Midbrain (tissue), 1 donor: ENCODE measurements at regions not wholly inside any gene's neighbourhood (a gene's known extent, or its start where the extent isn't known, plus 50 kb on each side); places are given as distances from the start of the nearest gene placed in this dataset.
"Not testable (repeated sequence)": the region's sequence is repeated elsewhere in the genome, so short reads cannot be mapped to it uniquely, and the experiment has no call there.

ENCODE experiments used
- DNase-seq: peaks from one replicate; lab custom pipeline; 2025; lab: John Stamatoyannopoulos, UW

GRCh38 chrX:13518126-13518525, 51.3 kb upstream of the EGFL6 start:
- DNase-seq: no peak

- no peak for DNase-seq
These were observed 54.0 kb upstream of the EGFL6 start for GRCh38 chrX:13515211-13515930.

GRCh38 chrX:13511944-13512330, 57.5 kb upstream of the EGFL6 start:
- no peak for DNase-seq

- no peak for DNase-seq
These were observed 58.0 kb upstream of the EGFL6 start for GRCh38 chrX:13511241-13511943.

GRCh38 chrX:13507893-13508292, 61.5 kb upstream of the EGFL6 start:
- no peak for DNase-seq

- peak; percentile 22 for DNase-seq
These were observed 62.8 kb upstream of the EGFL6 start for GRCh38 chrX:13506574-13506973.

- DNase-seq: no peak
These were observed 66.8 kb upstream of the EGFL6 start for GRCh38 chrX:13502590-13502989.

- DNase-seq: no peak
These were observed 69.7 kb upstream of the EGFL6 start for GRCh38 chrX:13499736-13500135.

GRCh38 chrX:13498238-13498637, 71.2 kb upstream of the EGFL6 start:
- DNase-seq: no peak

GRCh38 chrX:13495232-13495631, 74.2 kb upstream of the EGFL6 start:
- no peak for DNase-seq

- DNase-seq: no peak
These were observed 74.8 kb upstream of the EGFL6 start for GRCh38 chrX:13494562-13494961.

- no peak for DNase-seq
These were observed 75.7 kb upstream of the EGFL6 start for GRCh38 chrX:13493659-13494058.

- no peak for DNase-seq
These were observed 77.1 kb upstream of the EGFL6 start for GRCh38 chrX:13492286-13492685.

GRCh38 chrX:13491061-13491460, 78.3 kb upstream of the EGFL6 start:
- no peak for DNase-seq

- no peak for DNase-seq
These were observed 79.9 kb upstream of the EGFL6 start for GRCh38 chrX:13489454-13489853.

- peak; percentile 46 for DNase-seq
These were observed 81.5 kb upstream of the EGFL6 start for GRCh38 chrX:13487731-13488505.

- DNase-seq: no peak
These were observed 84.2 kb upstream of the EGFL6 start for GRCh38 chrX:13485167-13485566.

- DNase-seq: no peak
These were observed 85.6 kb upstream of the EGFL6 start for GRCh38 chrX:13483773-13484172.

GRCh38 chrX:13482746-13483541, 86.5 kb upstream of the EGFL6 start:
- DNase-seq: no peak

- DNase-seq: not testable (repeated sequence)
These were observed 88.6 kb upstream of the EGFL6 start for GRCh38 chrX:13480780-13481179.

GRCh38 chrX:13479452-13479813, 90.0 kb upstream of the EGFL6 start:
- DNase-seq: no peak
